ENCODE measurements at regions not wholly inside any gene's neighbourhood (a gene's known extent, or its start where the extent isn't known, plus 50 kb on each side); places are given as distances from the start of the nearest gene placed in this dataset.

GRCh38 chr7:68965351-68965750 is 632.9 kb upstream of the AUTS2 start:
- H3K4me1 ChIP-seq (ENCODE audit: control insufficient read depth, insufficient read depth, low read length) = no peaks in the 10 kb centered on the region
- no peaks in the 10 kb centered on the region for H3K9me3 ChIP-seq (ENCODE audit: control insufficient read depth, insufficient read depth, low read depth, low read length)
- TF ChIP-seq ZFP69B (tag by site-specific recombination; IDR thresholded peaks at IDR 0.05) (no peak), KLF7 (tag by site-specific recombination; IDR thresholded peaks at IDR 0.05; ENCODE audit: borderline replicate concordance) (no peak), SP2 (tag by site-specific recombination; IDR thresholded peaks at IDR 0.05) (no peak), MZF1 (tag by site-specific recombination; IDR thresholded peaks at IDR 0.05; ENCODE audit: borderline replicate concordance) (no peak), ZNF148 (tag by site-specific recombination; IDR thresholded peaks at IDR 0.05; ENCODE audit: borderline replicate concordance) (no peak), ZNF514 (tag by site-specific recombination; IDR thresholded peaks at IDR 0.05) (no peak), ZNF654 (tag by site-specific recombination; IDR thresholded peaks at IDR 0.05; ENCODE audit: low read depth) (no peak), ZBTB21 (tag by site-specific recombination; IDR thresholded peaks at IDR 0.05) (no peak), ZNF571 (tag by site-specific recombination; IDR thresholded peaks at IDR 0.05) (no peak), REST (tag by site-specific recombination; IDR thresholded peaks at IDR 0.05) (no peak), ZXDB (tag by site-specific recombination; IDR thresholded peaks at IDR 0.05) (no peak), ZEB2 (tag by site-specific recombination; IDR thresholded peaks at IDR 0.05) (no peak), ZNF518A (tag by site-specific recombination; conservative IDR thresholded peaks at IDR 0.05; ENCODE audit: low read depth) (no peak), ZNF513 (tag by site-specific recombination; IDR thresholded peaks at IDR 0.05) (no peak), ZNF398 (tag by site-specific recombination; IDR thresholded peaks at IDR 0.05) (no peak), ZNF645 (tag by site-specific recombination; IDR thresholded peaks at IDR 0.05) (no peak), ZNF132 (tag by site-specific recombination; IDR thresholded peaks at IDR 0.05; ENCODE audit: borderline replicate concordance) (no peak), ZNF501 (tag by site-specific recombination; IDR thresholded peaks at IDR 0.05) (no peak)
- ChIA-PET POLR2A (no interaction called here), CTCF (no interaction called here)
- no peaks in the 10 kb centered on the region for H3K36me3 ChIP-seq (ENCODE audit: control insufficient read depth in 2 of 2, insufficient read depth in 1 of 2, low read length in 2 of 2)
- no peak overlapping the region for H3K27ac ChIP-seq (ENCODE audit: extremely low read depth, low read depth, low read length)
- no peak overlapping the region for H3K4me3 ChIP-seq (ENCODE audit: low read depth, low read length)

Data from HEK293 (cell line).